SU-DHL-6 (cell line): ENCODE measurements at regions not wholly inside any gene's neighbourhood (a gene's known extent, or its start where the extent isn't known, plus 50 kb on each side); places are given as distances from the start of the nearest gene placed in this dataset.

Experiments used
- H2AFZ ChIP-seq: fragments of 200-600 bp; sonication (generic); 2 replicates; pipeline ENCODE4 v1.6.1; 2014; ENCODE audit warnings: low read depth, mild to moderate bottlenecking, moderate library complexity, mixed read lengths, antibody characterized with exemption, low read length; ENCODE audit not compliant: severe bottlenecking
- H3F3A ChIP-seq: fragments of 200-600 bp; shearing (Covaris generic); 2 replicates; pipeline ENCODE4 v1.6.0; 2016; ENCODE audit warnings: antibody characterized with exemption, mild to moderate bottlenecking; ENCODE audit not compliant: insufficient read depth
- H3K27ac ChIP-seq: fragments of 200-600 bp; sonication (generic); 2 replicates; pipeline ENCODE4 v1.5.1; 2016; ENCODE audit warnings: low read depth, mild to moderate bottlenecking, low read length, moderate library complexity, mixed read lengths
- H3K27me3 ChIP-seq: fragments of 200-600 bp; sonication (generic), shearing (Covaris generic); 2 replicates; pipeline ENCODE4 v1.6.0; 2014; ENCODE audit warnings: mild to moderate bottlenecking, low read length
- H3K36me3 ChIP-seq: fragments of 200-600 bp; sonication (generic); 2 replicates; pipeline ENCODE4 v1.6.1; 2014; ENCODE audit warnings: mild to moderate bottlenecking, low read length, mixed read lengths
- H3K4me2 ChIP-seq: fragments of 300-600, 200-600 bp; shearing (Covaris generic), sonication (generic); 2 replicates; pipeline ENCODE4 v1.6.0; 2014; ENCODE audit warnings: low read length, low read depth, mild to moderate bottlenecking; ENCODE audit not compliant: poor library complexity, severe bottlenecking
- H3K4me3 ChIP-seq: fragments of 200-600 bp; sonication (generic); 2 replicates; pipeline ENCODE4 v1.5.1; 2014; ENCODE audit warnings: antibody characterized with exemption, low read length, mild to moderate bottlenecking, mixed read lengths; ENCODE audit not compliant: insufficient read depth, poor library complexity, severe bottlenecking
- H3K79me2 ChIP-seq: fragments of 200-600 bp; sonication (generic); 2 replicates; pipeline ENCODE4 v1.6.1; 2014; ENCODE audit warnings: mild to moderate bottlenecking, low read length, moderate library complexity; ENCODE audit not compliant: insufficient read depth
- H3K9ac ChIP-seq: fragments of 200-600 bp; sonication (generic); 2 replicates; pipeline ENCODE4 v1.7.0; 2014; ENCODE audit warnings: mild to moderate bottlenecking, low read length
- H3K9me2 ChIP-seq: fragments of 200-600 bp; sonication (generic); replicated peaks from 2 replicates; pipeline ENCODE4 v1.6.1; 2014; ENCODE audit warnings: low read length; ENCODE audit not compliant: insufficient read depth
- H3K9me3 ChIP-seq: fragments of 200-600 bp; sonication (generic); 2 replicates; pipeline ENCODE4 v1.6.1; 2014; ENCODE audit warnings: low read length, mixed read lengths; ENCODE audit not compliant: insufficient read depth
- H4K20me1 ChIP-seq: fragments of 200-600 bp; sonication (generic); 2 replicates; pipeline ENCODE4 v1.6.1; 2014; ENCODE audit warnings: low read depth, mild to moderate bottlenecking, antibody characterized with exemption, low read length, moderate library complexity, mixed read lengths
- CTCF ChIP-seq: fragments of 200-600 bp; sonication (generic); IDR thresholded peaks from one replicate; pipeline ENCODE4 v1.5.1; 2017; ENCODE audit warnings: antibody characterized with exemption, mild to moderate bottlenecking, low read length, moderate library complexity; ENCODE audit not compliant: insufficient read depth, poor library complexity, severe bottlenecking
- EZH2phosphoT487 ChIP-seq: fragments of 200-600 bp; sonication (generic), shearing (Covaris generic); conservative IDR thresholded peaks from 2 replicates; pipeline ENCODE4 v1.6.1; 2018; ENCODE audit warnings: mild to moderate bottlenecking, antibody characterized with exemption, low read length, moderate library complexity, mixed read lengths

GRCh38 chr1:56160773-56161315, 418.5 kb downstream of the PLPP3 start:
- Histone ChIP-seq H3F3A (no peaks in the 10 kb centered on the region), H3K79me2 (no peaks in the 10 kb centered on the region), H4K20me1 (no peaks in the 10 kb centered on the region), H3K4me2 (no peak overlapping the region), H2AFZ (no peak overlapping the region), H3K9me3 (no peaks in the 10 kb centered on the region), H3K9me2 (no peaks in the 10 kb centered on the region), H3K9ac (no peak overlapping the region), H3K27me3 (no peaks in the 10 kb centered on the region), H3K36me3 (no peaks in the 10 kb centered on the region), H3K27ac (no peak overlapping the region), H3K4me3 (no peak overlapping the region)
- no peak for TF ChIP-seq CTCF
- no peak for TF ChIP-seq EZH2phosphoT487

GRCh38 chr1:56156971-56157876, 422.1 kb downstream of the PLPP3 start:
- no peaks in the 10 kb centered on the region for H4K20me1 ChIP-seq
- H3K27me3 ChIP-seq: no peaks in the 10 kb centered on the region
- no peaks in the 10 kb centered on the region for H3K9me3 ChIP-seq
- TF ChIP-seq EZH2phosphoT487: no peak
- no peak for TF ChIP-seq CTCF
- no peaks in the 10 kb centered on the region for H3K36me3 ChIP-seq
- no peaks in the 10 kb centered on the region for H3K9me2 ChIP-seq
- H3K4me2 ChIP-seq: no peak overlapping the region
- H2AFZ ChIP-seq: no peak overlapping the region
- H3K4me3 ChIP-seq: no peak overlapping the region
- no peaks in the 10 kb centered on the region for H3K79me2 ChIP-seq
- H3F3A ChIP-seq: no peaks in the 10 kb centered on the region
- no peak overlapping the region for H3K27ac ChIP-seq
- H3K9ac ChIP-seq: no peak overlapping the region

GRCh38 chr1:56153276-56153675, 426.1 kb downstream of the PLPP3 start:
- Histone ChIP-seq H3K36me3 (no peaks in the 10 kb centered on the region), H3K4me2 (no peak overlapping the region), H3F3A (no peaks in the 10 kb centered on the region), H3K9me2 (no peaks in the 10 kb centered on the region), H2AFZ (no peak overlapping the region), H3K9me3 (no peaks in the 10 kb centered on the region), H4K20me1 (no peaks in the 10 kb centered on the region), H3K79me2 (no peaks in the 10 kb centered on the region), H3K9ac (no peak overlapping the region), H3K27me3 (no peaks in the 10 kb centered on the region), H3K4me3 (no peak overlapping the region), H3K27ac (no peak overlapping the region)
- TF ChIP-seq CTCF (no peak), EZH2phosphoT487 (no peak)
